ENCODE measurements at regions not wholly inside any gene's neighbourhood (a gene's known extent, or its start where the extent isn't known, plus 50 kb on each side); places are given as distances from the start of the nearest gene placed in this dataset.
"Not testable (repeated sequence)": the region's sequence is repeated elsewhere in the genome, so short reads cannot be mapped to it uniquely, and the experiment has no call there.

GRCh38 chr10:35933940-35934641 is 292.0 kb upstream of the FZD8 start:
- H3K4me2 ChIP-seq (ENCODE audit: low read length) = no peak overlapping the region
- no peaks in the 10 kb centered on the region for H3K4me1 ChIP-seq
- TF ChIP-seq CTCF (IDR thresholded peaks at IDR 0.05) = no peak
- no peak overlapping the region for H2AFZ ChIP-seq
- no peaks in the 10 kb centered on the region for H3K27me3 ChIP-seq (ENCODE audit: control insufficient read depth, insufficient read depth, low read length)
- no peaks in the 10 kb centered on the region for H3K79me2 ChIP-seq
- H3K9me3 ChIP-seq (ENCODE audit: control insufficient read depth, low read length) = no peaks in the 10 kb centered on the region
- no peak overlapping the region for H3K4me3 ChIP-seq (ENCODE audit: low read depth, low read length)
- no peak overlapping the region for H3K9ac ChIP-seq
- H3K36me3 ChIP-seq (ENCODE audit: control insufficient read depth, insufficient read depth, low read length) = no peaks in the 10 kb centered on the region
- no peak overlapping the region for H3K27ac ChIP-seq

- Histone ChIP-seq H3K79me2 (no peaks in the 10 kb centered on the region), H3K27ac (no peak overlapping the region), H3K27me3 (ENCODE audit: control insufficient read depth, insufficient read depth, low read length) (no peaks in the 10 kb centered on the region), H3K4me3 (ENCODE audit: low read depth, low read length) (no peak overlapping the region), H3K9me3 (ENCODE audit: control insufficient read depth, low read length) (no peaks in the 10 kb centered on the region), H3K4me1 (no peaks in the 10 kb centered on the region), H3K4me2 (ENCODE audit: low read length) (no peak overlapping the region), H2AFZ (no peak overlapping the region), H3K9ac (no peak overlapping the region), H3K36me3 (ENCODE audit: control insufficient read depth, insufficient read depth, low read length) (no peaks in the 10 kb centered on the region)
- TF ChIP-seq CTCF (IDR thresholded peaks at IDR 0.05) = no peak
Measured at GRCh38 chr10:35933491-35933890, 291.4 kb upstream of the FZD8 start.

GRCh38 chr10:35929962-35930361 is 287.9 kb upstream of the FZD8 start:
- not testable (repeated sequence) for H3K27ac ChIP-seq; H3K79me2 ChIP-seq; H2AFZ ChIP-seq; H3K4me3 ChIP-seq (ENCODE audit: low read depth, low read length); H3K36me3 ChIP-seq (ENCODE audit: control insufficient read depth, insufficient read depth, low read length); H3K9me3 ChIP-seq (ENCODE audit: control insufficient read depth, low read length); H3K27me3 ChIP-seq (ENCODE audit: control insufficient read depth, insufficient read depth, low read length); H3K4me2 ChIP-seq (ENCODE audit: low read length); H3K9ac ChIP-seq; H3K4me1 ChIP-seq

- Histone ChIP-seq H3K27me3 (ENCODE audit: control insufficient read depth, insufficient read depth, low read length) (no peaks in the 10 kb centered on the region), H3K4me1 (no peaks in the 10 kb centered on the region), H3K36me3 (ENCODE audit: control insufficient read depth, insufficient read depth, low read length) (no peaks in the 10 kb centered on the region), H3K4me3 (ENCODE audit: low read depth, low read length) (no peak overlapping the region), H2AFZ (no peak overlapping the region), H3K4me2 (ENCODE audit: low read length) (no peak overlapping the region), H3K27ac (no peak overlapping the region), H3K9me3 (ENCODE audit: control insufficient read depth, low read length) (no peaks in the 10 kb centered on the region), H3K9ac (no peak overlapping the region), H3K79me2 (no peaks in the 10 kb centered on the region)
- no peak for TF ChIP-seq CTCF (IDR thresholded peaks at IDR 0.05)
Measured at GRCh38 chr10:35928748-35929147, 286.7 kb upstream of the FZD8 start.

GRCh38 chr10:35927990-35928488 is 285.9 kb upstream of the FZD8 start:
- H3K36me3 ChIP-seq (ENCODE audit: control insufficient read depth, insufficient read depth, low read length) = no peaks in the 10 kb centered on the region
- no peak for TF ChIP-seq CTCF (IDR thresholded peaks at IDR 0.05)
- no peak overlapping the region for H2AFZ ChIP-seq
- no peak overlapping the region for H3K27ac ChIP-seq
- H3K9me3 ChIP-seq (ENCODE audit: control insufficient read depth, low read length) = no peaks in the 10 kb centered on the region
- no peak overlapping the region for H3K9ac ChIP-seq
- no peaks in the 10 kb centered on the region for H3K4me1 ChIP-seq
- no peak overlapping the region for H3K4me2 ChIP-seq (ENCODE audit: low read length)
- no peaks in the 10 kb centered on the region for H3K27me3 ChIP-seq (ENCODE audit: control insufficient read depth, insufficient read depth, low read length)
- no peak overlapping the region for H3K4me3 ChIP-seq (ENCODE audit: low read depth, low read length)
- H3K79me2 ChIP-seq = no peaks in the 10 kb centered on the region

Data from parathyroid adenoma (tissue), 2 donors.